ENCODE measurements at regions not wholly inside any gene's neighbourhood (a gene's known extent, or its start where the extent isn't known, plus 50 kb on each side); places are given as distances from the start of the nearest gene placed in this dataset.
A peak's percentile ranks its signal among the peaks of the same experiment; 100 is the strongest.

GRCh38 chr1:185627761-185628501 lies 106.3 kb upstream of the HMCN1 start:
- H3K36me3 ChIP-seq (ENCODE audit: control insufficient read depth, insufficient read depth, low read length) = no peaks in the 10 kb centered on the region
- FAIRE-seq = no peak
- H3K4me3 ChIP-seq (ENCODE audit: low read depth, low read length) = no peak overlapping the region
- no peaks in the 10 kb centered on the region for H3K27me3 ChIP-seq (ENCODE audit: control insufficient read depth, insufficient read depth, low read length)
- no peak for TF ChIP-seq CTCF (IDR thresholded peaks at IDR 0.05; ENCODE audit: insufficient read depth, low read length, severe bottlenecking)
- DNase-seq (ENCODE audit: low read depth) = no peak

- H3K36me3 ChIP-seq (ENCODE audit: control insufficient read depth, insufficient read depth, low read length) = no peaks in the 10 kb centered on the region
- FAIRE-seq = no peak
Observed at GRCh38 chr1:185627171-185627570, 107.0 kb upstream of the HMCN1 start.

GRCh38 chr1:185626344-185626743 lies 107.8 kb upstream of the HMCN1 start:
- H3K36me3 ChIP-seq (ENCODE audit: control insufficient read depth, insufficient read depth, low read length) = no peaks in the 10 kb centered on the region
- DNase-seq (ENCODE audit: low read depth) (no peak), FAIRE-seq (no peak)
- TF ChIP-seq CTCF (IDR thresholded peaks at IDR 0.05; ENCODE audit: insufficient read depth, low read length, severe bottlenecking) = no peak
- no peaks in the 10 kb centered on the region for H3K27me3 ChIP-seq (ENCODE audit: control insufficient read depth, insufficient read depth, low read length)
- H3K4me3 ChIP-seq (ENCODE audit: low read depth, low read length) = no peak overlapping the region

More at GRCh38 chr1:185627171-185627570, 107.0 kb upstream of the HMCN1 start:
- no peak for DNase-seq (ENCODE audit: low read depth)
- TF ChIP-seq CTCF (IDR thresholded peaks at IDR 0.05; ENCODE audit: insufficient read depth, low read length, severe bottlenecking) = no peak
- H3K27me3 ChIP-seq (ENCODE audit: control insufficient read depth, insufficient read depth, low read length) = no peaks in the 10 kb centered on the region
- no peak overlapping the region for H3K4me3 ChIP-seq (ENCODE audit: low read depth, low read length)

- DNase-seq (ENCODE audit: low read depth) (peak; percentile 7), FAIRE-seq (no peak)
- H3K27me3 ChIP-seq (ENCODE audit: control insufficient read depth, insufficient read depth, low read length) = no peaks in the 10 kb centered on the region
- H3K4me3 ChIP-seq (ENCODE audit: low read depth, low read length) = no peak overlapping the region
- TF ChIP-seq CTCF (IDR thresholded peaks at IDR 0.05; ENCODE audit: insufficient read depth, low read length, severe bottlenecking) = no peak
- no peaks in the 10 kb centered on the region for H3K36me3 ChIP-seq (ENCODE audit: control insufficient read depth, insufficient read depth, low read length)
Observed at GRCh38 chr1:185610954-185611353, 123.2 kb upstream of the HMCN1 start.

GRCh38 chr1:185608177-185608576 lies 126.0 kb upstream of the HMCN1 start:
- Histone ChIP-seq H3K27me3 (ENCODE audit: control insufficient read depth, insufficient read depth, low read length) (no peaks in the 10 kb centered on the region), H3K4me3 (ENCODE audit: low read depth, low read length) (no peak overlapping the region), H3K36me3 (ENCODE audit: control insufficient read depth, insufficient read depth, low read length) (no peaks in the 10 kb centered on the region)
- DNase-seq (ENCODE audit: low read depth) (no peak), FAIRE-seq (no peak)
- no peak for TF ChIP-seq CTCF (IDR thresholded peaks at IDR 0.05; ENCODE audit: insufficient read depth, low read length, severe bottlenecking)

- no peak for TF ChIP-seq CTCF (IDR thresholded peaks at IDR 0.05; ENCODE audit: insufficient read depth, low read length, severe bottlenecking)
- H3K36me3 ChIP-seq (ENCODE audit: control insufficient read depth, insufficient read depth, low read length) = no peaks in the 10 kb centered on the region
- H3K27me3 ChIP-seq (ENCODE audit: control insufficient read depth, insufficient read depth, low read length) = no peaks in the 10 kb centered on the region
- DNase-seq (ENCODE audit: low read depth) (no peak), FAIRE-seq (peak; percentile 18)
- H3K4me3 ChIP-seq (ENCODE audit: low read depth, low read length) = no peak overlapping the region
Observed at GRCh38 chr1:185603158-185603557, 131.0 kb upstream of the HMCN1 start.

Data from bronchial epithelial cell (primary cell).